ENCODE measurements at regions not wholly inside any gene's neighbourhood (a gene's known extent, or its start where the extent isn't known, plus 50 kb on each side); places are given as distances from the start of the nearest gene placed in this dataset.
A peak's percentile ranks its signal among the peaks of the same experiment; 100 is the strongest.

GRCh38 chr1:168941640-168942039 lies 164.8 kb upstream of the ATP1B1 start:
- FAIRE-seq (no peak), DNase-seq (no peak)
- Histone ChIP-seq H3K9me3 (ENCODE audit: control insufficient read depth in 2 of 3, insufficient read depth in 1 of 3, low read length in 3 of 3) (no peaks in the 10 kb centered on the region), H3K4me3 (ENCODE audit: low read length in 3 of 3) (no peak overlapping the region), H3K36me3 (ENCODE audit: control insufficient read depth in 2 of 3, insufficient read depth in 3 of 3, low read length in 3 of 3) (no peaks in the 10 kb centered on the region), H3K9ac (ENCODE audit: low read length in 3 of 3) (no peak overlapping the region), H3K27ac (ENCODE audit: low read depth in 2 of 2, low read length in 2 of 2) (peak overlapping the region in 1 of 2 donors; percentile 48), H3K4me1 (ENCODE audit: control insufficient read depth in 2 of 3, insufficient read depth in 2 of 3, low read depth in 1 of 3, low read length in 3 of 3) (peaks cover 0 to 18% (median 17%) of the 10 kb centered on the region in 3 donors), H3K27me3 (ENCODE audit: control insufficient read depth, insufficient read depth, low read length) (no peaks in the 10 kb centered on the region)
- intact Hi-C loops (cut with DNase I), result no loop called here
- no peak for TF ChIP-seq CTCF (IDR thresholded peaks at IDR 0.05; ENCODE audit: borderline replicate concordance, extremely low read depth, insufficient read depth)

- no peaks in the 10 kb centered on the region for H3K27me3 ChIP-seq (ENCODE audit: control insufficient read depth, insufficient read depth, low read length)
- no peak overlapping the region for H3K4me3 ChIP-seq (ENCODE audit: low read length in 3 of 3)
- H3K9me3 ChIP-seq (ENCODE audit: control insufficient read depth in 2 of 3, insufficient read depth in 1 of 3, low read length in 3 of 3), result no peaks in the 10 kb centered on the region
- intact Hi-C loops (cut with DNase I), result no loop called here
- FAIRE-seq, result no peak
- H3K9ac ChIP-seq (ENCODE audit: low read length in 3 of 3), result no peak overlapping the region
- peak overlapping the region in 1 of 2 donors; percentile 48 for H3K27ac ChIP-seq (ENCODE audit: low read depth in 2 of 2, low read length in 2 of 2)
- peaks cover 0 to 18% (median 18%) of the 10 kb centered on the region in 3 donors for H3K4me1 ChIP-seq (ENCODE audit: control insufficient read depth in 2 of 3, insufficient read depth in 2 of 3, low read depth in 1 of 3, low read length in 3 of 3)
- DNase-seq, result no peak
- H3K36me3 ChIP-seq (ENCODE audit: control insufficient read depth in 2 of 3, insufficient read depth in 3 of 3, low read length in 3 of 3), result no peaks in the 10 kb centered on the region
- no peak for TF ChIP-seq CTCF (IDR thresholded peaks at IDR 0.05; ENCODE audit: borderline replicate concordance, extremely low read depth, insufficient read depth)
Observed at GRCh38 chr1:168942165-168942564, 164.3 kb upstream of the ATP1B1 start.

GRCh38 chr1:168945870-168946269 lies 160.6 kb upstream of the ATP1B1 start:
- H3K9me3 ChIP-seq (ENCODE audit: control insufficient read depth in 2 of 3, insufficient read depth in 1 of 3, low read length in 3 of 3), result no peaks in the 10 kb centered on the region
- H3K4me1 ChIP-seq (ENCODE audit: control insufficient read depth in 2 of 3, insufficient read depth in 2 of 3, low read depth in 1 of 3, low read length in 3 of 3), result peaks cover 0 to 15% (median 15%) of the 10 kb centered on the region in 3 donors
- TF ChIP-seq CTCF (IDR thresholded peaks at IDR 0.05; ENCODE audit: borderline replicate concordance, extremely low read depth, insufficient read depth), result no peak
- no peaks in the 10 kb centered on the region for H3K27me3 ChIP-seq (ENCODE audit: control insufficient read depth, insufficient read depth, low read length)
- DNase-seq (peak in 4 of 5 donors; percentile 14 to 71 (median 48)), FAIRE-seq (peak; percentile 74)
- H3K9ac ChIP-seq (ENCODE audit: low read length in 3 of 3), result peak overlapping the region in 1 of 3 donors; percentile 24
- intact Hi-C loops (cut with DNase I), result no loop called here
- peak overlapping the region; percentile 49 to 91 for H3K27ac ChIP-seq (ENCODE audit: low read depth in 2 of 2, low read length in 2 of 2)
- H3K36me3 ChIP-seq (ENCODE audit: control insufficient read depth in 2 of 3, insufficient read depth in 3 of 3, low read length in 3 of 3), result no peaks in the 10 kb centered on the region
- H3K4me3 ChIP-seq (ENCODE audit: low read length in 3 of 3), result no peak overlapping the region

- intact Hi-C loops (cut with DNase I), result no loop called here
- no peaks in the 10 kb centered on the region for H3K27me3 ChIP-seq (ENCODE audit: control insufficient read depth, insufficient read depth, low read length)
- H3K4me1 ChIP-seq (ENCODE audit: control insufficient read depth in 2 of 3, insufficient read depth in 2 of 3, low read depth in 1 of 3, low read length in 3 of 3), result peaks cover 0 to 15% (median 14%) of the 10 kb centered on the region in 3 donors
- H3K4me3 ChIP-seq (ENCODE audit: low read length in 3 of 3), result no peak overlapping the region
- H3K27ac ChIP-seq (ENCODE audit: low read depth in 2 of 2, low read length in 2 of 2), result no peak overlapping the region
- H3K9ac ChIP-seq (ENCODE audit: low read length in 3 of 3), result no peak overlapping the region
- FAIRE-seq (no peak), DNase-seq (peak in 4 of 5 donors; percentile 58 to 87 (median 78))
- H3K9me3 ChIP-seq (ENCODE audit: control insufficient read depth in 2 of 3, insufficient read depth in 1 of 3, low read length in 3 of 3), result no peaks in the 10 kb centered on the region
- TF ChIP-seq CTCF (IDR thresholded peaks at IDR 0.05; ENCODE audit: borderline replicate concordance, extremely low read depth, insufficient read depth), result no peak
- no peaks in the 10 kb centered on the region for H3K36me3 ChIP-seq (ENCODE audit: control insufficient read depth in 2 of 3, insufficient read depth in 3 of 3, low read length in 3 of 3)
Observed at GRCh38 chr1:168947041-168947440, 159.4 kb upstream of the ATP1B1 start.

Data from kidney (tissue), 13 donors.